GM18511 (cell line): ENCODE measurements at regions not wholly inside any gene's neighbourhood (a gene's known extent, or its start where the extent isn't known, plus 50 kb on each side); places are given as distances from the start of the nearest gene placed in this dataset.

ENCODE experiments used
- ATAC-seq: cut with Tn5 transposase; IDR thresholded peaks from one replicate; pipeline ENCODE4 v1.9.1; 2021; ENCODE audit warnings: mild to moderate bottlenecking, moderate library complexity; ENCODE audit not compliant: unreplicated experiment

DNA sequence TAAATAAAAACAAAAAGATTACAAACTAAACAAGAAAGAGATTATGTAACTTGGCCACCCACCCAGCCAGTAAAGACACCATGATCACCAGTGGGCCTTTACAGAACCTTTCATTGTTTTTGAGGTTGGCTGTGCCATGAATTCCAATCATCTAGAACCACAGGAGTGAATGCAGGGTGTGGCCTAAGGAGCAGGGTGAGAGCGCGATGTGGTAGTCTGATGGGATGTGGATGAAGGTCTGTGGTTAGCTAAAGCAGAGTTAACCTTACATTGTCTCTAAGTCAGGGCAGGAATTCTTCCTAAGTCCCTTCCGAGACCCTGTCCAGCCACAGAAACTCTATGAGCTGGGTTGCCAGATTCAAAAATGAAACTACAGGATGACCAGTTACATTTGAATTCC is 54.0 kb upstream of the CDKN3 start:
- ATAC-seq: no peak

- no peak for ATAC-seq
These were observed 53.3 kb upstream of the CDKN3 start for GRCh38 chr14:54343272-54344121.

DNA sequence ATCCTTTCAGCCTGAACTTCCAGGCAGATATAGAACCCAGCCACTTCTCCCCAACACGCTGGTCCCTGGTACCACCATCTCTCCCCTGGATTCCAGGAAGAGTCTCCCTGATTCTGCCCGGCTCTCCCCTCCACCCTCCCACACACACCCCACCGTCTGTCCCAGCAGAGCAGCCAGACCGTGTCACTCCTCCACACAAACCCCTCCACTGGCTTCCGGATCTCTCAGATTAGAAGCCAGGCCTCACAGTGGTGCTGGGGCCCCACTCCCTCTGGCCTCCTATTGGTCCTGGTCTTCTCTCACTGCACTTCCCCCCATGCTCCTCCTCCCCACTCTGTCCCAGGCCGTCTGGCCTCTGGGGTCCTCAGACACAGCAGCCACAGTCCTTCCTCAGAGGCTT is 52.4 kb upstream of the CDKN3 start:
- peak; percentile 80 for ATAC-seq

- no peak for ATAC-seq
These were observed 50.5 kb upstream of the CDKN3 start for GRCh38 chr14:54346257-54346656.
